ENCODE measurements at regions not wholly inside any gene's neighbourhood (a gene's known extent, or its start where the extent isn't known, plus 50 kb on each side); places are given as distances from the start of the nearest gene placed in this dataset.

DNA sequence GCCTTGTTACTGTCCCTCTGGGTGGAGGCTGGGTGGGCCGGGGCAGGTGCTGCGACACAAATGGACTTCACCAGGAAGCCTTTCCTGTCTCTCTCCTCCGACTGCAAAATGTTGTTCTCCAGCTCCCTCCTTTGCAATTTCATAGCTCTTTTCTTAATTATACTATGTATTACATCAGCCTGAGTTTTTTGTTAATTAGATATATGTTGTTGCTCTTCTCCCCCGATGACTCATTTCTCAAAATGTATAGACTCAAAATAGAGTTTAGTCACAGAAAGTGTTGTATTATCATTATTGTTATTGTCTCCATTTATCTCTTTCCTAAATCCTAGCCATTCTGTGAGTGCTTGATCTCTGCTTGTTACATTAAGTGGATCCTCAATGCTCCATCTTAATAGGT lies 122.4 kb upstream of the OSMR start:
- H3K27ac ChIP-seq (ENCODE audit: low read depth, low read length), result no peak overlapping the region
- H3K4me2 ChIP-seq (ENCODE audit: insufficient read depth in 1 of 2, low read depth in 2 of 2, low read length in 2 of 2), result no peak overlapping the region
- ChIA-PET POLR2A (ENCODE audit: partially characterized antibody) (interaction anchor here (1.0 kb wide), 1 partner anchor 13 kb away, joined by 4 read pairs; no protein-coding TSS in a partner anchor), CTCF (ENCODE audit: partially characterized antibody) (interaction anchor here (0.6 to 1.9 kb wide), 6 partner anchors 9 to 282 kb away, joined by 3 to 8 read pairs (median 3); no protein-coding TSS in a partner anchor)
- no peaks in the 10 kb centered on the region for H3K79me2 ChIP-seq (ENCODE audit: control insufficient read depth in 1 of 2, insufficient read depth in 2 of 2, low read length in 2 of 2)
- no peak overlapping the region for H2BK5ac ChIP-seq (ENCODE audit: low read depth, low read length)
- H3K18ac ChIP-seq (ENCODE audit: extremely low read depth, low read length), result no peak overlapping the region
- no peak overlapping the region for H2AK5ac ChIP-seq (ENCODE audit: low read depth, low read length)
- no peaks in the 10 kb centered on the region for H3K79me1 ChIP-seq (ENCODE audit: low read depth, low read length)
- H2BK20ac ChIP-seq (ENCODE audit: low read length), result no peak overlapping the region
- no peaks in the 10 kb centered on the region for H4K20me1 ChIP-seq (replicated peaks in 1 of 2; ENCODE audit: control insufficient read depth in 1 of 2, insufficient read depth in 2 of 2, low read length in 2 of 2)
- no peak overlapping the region for H3K23ac ChIP-seq (ENCODE audit: insufficient read length)
- no peaks in the 10 kb centered on the region for H3K9me3 ChIP-seq (ENCODE audit: insufficient read depth in 2 of 2, low read depth in 1 of 2, low read length in 1 of 2)
- H2BK120ac ChIP-seq (replicated peaks; ENCODE audit: low read depth, low read length), result no peak overlapping the region
- H3K9ac ChIP-seq (replicated peaks in 1 of 4; ENCODE audit: extremely low read depth in 1 of 4, low read depth in 3 of 4, low read length in 3 of 4), result no peak overlapping the region
- H3K56ac ChIP-seq (replicated peaks; ENCODE audit: insufficient read length, low read depth, low read length), result no peak overlapping the region
- H2BK15ac ChIP-seq (ENCODE audit: low read length), result no peak overlapping the region
- no peak overlapping the region for H4K8ac ChIP-seq (ENCODE audit: extremely low read depth, insufficient read depth, low read length)
- WGBS, 2 experiments (ENCODE audit: extremely low coverage in 1 of 2, insufficient coverage in 1 of 2, insufficient read length in 1 of 2, insufficient replicate concordance in 2 of 2, low coverage in 1 of 2, low lambda C conversion rate in 2 of 2, missing lambda C conversion rate in 1 of 2), result 90% methylated on average over 4 of the region's 4 CpGs; no CpG with 5 or more reads in 1 of the 2 experiments
- H2BK12ac ChIP-seq (ENCODE audit: low read depth, low read length), result 0 out of 2 replicates have a peak overlapping the region, but pooled peaks have one; percentile 5
- no peak overlapping the region for H3K14ac ChIP-seq (ENCODE audit: insufficient read length)
- peaks cover 1 to 9% (median 6%) of the 10 kb centered on the region in 4 experiments; a peak in 4 of 7 replicates for H3K4me1 ChIP-seq (replicated peaks in 1 of 4; ENCODE audit: control insufficient read depth in 3 of 4, insufficient read depth in 4 of 4, low read length in 3 of 4)
- no peak overlapping the region for H4K5ac ChIP-seq (ENCODE audit: insufficient read length, low read depth, low read length)
- no peak overlapping the region for H4K91ac ChIP-seq (replicated peaks; ENCODE audit: insufficient read length, low read length)
- H3K36me3 ChIP-seq (ENCODE audit: control insufficient read depth in 2 of 4, insufficient read depth in 4 of 4, low read length in 3 of 4), result no peaks in the 10 kb centered on the region
- H2AFZ ChIP-seq (ENCODE audit: low read length), result no peak overlapping the region
- H3K4ac ChIP-seq (replicated peaks; ENCODE audit: insufficient read length, low read depth, low read length), result no peak overlapping the region
- FAIRE-seq, result no peak
- H3K23me2 ChIP-seq (ENCODE audit: low read depth, low read length), result no peaks in the 10 kb centered on the region; the same call in 1 of the 2 replicates
- DNase-seq (ENCODE audit: low read depth in 1 of 2, low spot score in 2 of 2), result no peak
- no peak overlapping the region for H3K4me3 ChIP-seq (ENCODE audit: extremely low read depth in 1 of 4, insufficient read depth in 2 of 4, low read depth in 3 of 4, low read length in 4 of 4)
- no peaks in the 10 kb centered on the region for H3K27me3 ChIP-seq (replicated peaks in 1 of 4; ENCODE audit: control insufficient read depth in 3 of 4, extremely low read depth in 1 of 4, insufficient read depth in 3 of 4, low read length in 3 of 4)
- no peak for TF ChIP-seq USF2 (IDR thresholded peaks at IDR 0.05; ENCODE audit: low read length)
- no peak for TF ChIP-seq CBX5 (IDR thresholded peaks at IDR 0.05; ENCODE audit: low read depth, low read length)
- TF ChIP-seq ATF2 (IDR thresholded peaks at IDR 0.05; ENCODE audit: low read length), result no peak
- no peak for TF ChIP-seq EGR1 (IDR thresholded peaks at IDR 0.05; ENCODE audit: borderline replicate concordance, low read depth, low read length)
- no peak for TF ChIP-seq HDAC2 (IDR thresholded peaks at IDR 0.05; ENCODE audit: borderline replicate concordance in 1 of 2, low read depth in 2 of 2, low read length in 2 of 2)
- TF ChIP-seq, protein P1, sequence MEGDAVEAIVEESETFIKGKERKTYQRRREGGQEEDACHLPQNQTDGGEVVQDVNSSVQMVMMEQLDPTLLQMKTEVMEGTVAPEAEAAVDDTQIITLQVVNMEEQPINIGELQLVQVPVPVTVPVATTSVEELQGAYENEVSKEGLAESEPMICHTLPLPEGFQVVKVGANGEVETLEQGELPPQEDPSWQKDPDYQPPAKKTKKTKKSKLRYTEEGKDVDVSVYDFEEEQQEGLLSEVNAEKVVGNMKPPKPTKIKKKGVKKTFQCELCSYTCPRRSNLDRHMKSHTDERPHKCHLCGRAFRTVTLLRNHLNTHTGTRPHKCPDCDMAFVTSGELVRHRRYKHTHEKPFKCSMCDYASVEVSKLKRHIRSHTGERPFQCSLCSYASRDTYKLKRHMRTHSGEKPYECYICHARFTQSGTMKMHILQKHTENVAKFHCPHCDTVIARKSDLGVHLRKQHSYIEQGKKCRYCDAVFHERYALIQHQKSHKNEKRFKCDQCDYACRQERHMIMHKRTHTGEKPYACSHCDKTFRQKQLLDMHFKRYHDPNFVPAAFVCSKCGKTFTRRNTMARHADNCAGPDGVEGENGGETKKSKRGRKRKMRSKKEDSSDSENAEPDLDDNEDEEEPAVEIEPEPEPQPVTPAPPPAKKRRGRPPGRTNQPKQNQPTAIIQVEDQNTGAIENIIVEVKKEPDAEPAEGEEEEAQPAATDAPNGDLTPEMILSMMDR (IDR thresholded peaks at IDR 0.05; ENCODE audit: control extremely low read depth in 1 of 3, insufficient read depth in 1 of 3, low read depth in 1 of 3, low read length in 3 of 3), result no peak
- no peak for TF ChIP-seq TBP (IDR thresholded peaks at IDR 0.05; ENCODE audit: low read depth, low read length)

Data from H1 (cell line).